Left ventricle myocardium inferior (tissue), 1 donor: ENCODE measurements at regions not wholly inside any gene's neighbourhood (a gene's known extent, or its start where the extent isn't known, plus 50 kb on each side); places are given as distances from the start of the nearest gene placed in this dataset.

Source experiments
- DNase-seq: peaks from one replicate; pipeline ENCODE4 v3.0.0-alpha.2; 2020
- H3K27ac ChIP-seq: fragments of 200-600 bp; replicated peaks from 2 replicates; pipeline ENCODE4 v1.8.0; 2021
- H3K27me3 ChIP-seq: fragments of 200-600 bp; 2 replicates; pipeline ENCODE4 v1.8.0; 2021; ENCODE audit warnings: low read depth
- H3K36me3 ChIP-seq: fragments of 200-600 bp; 2 replicates; pipeline ENCODE4 v1.8.0; 2021
- H3K4me1 ChIP-seq: fragments of 200-600 bp; 2 replicates; pipeline ENCODE4 v1.8.0; 2021
- H3K4me3 ChIP-seq: fragments of 200-600 bp; 2 replicates; pipeline ENCODE4 v1.8.0; 2021; ENCODE audit warnings: mild to moderate bottlenecking, moderate library complexity
- H3K9me3 ChIP-seq: fragments of 200-600 bp; replicated peaks from 2 replicates; pipeline ENCODE4 v1.8.0; 2021
- intact Hi-C: fragments of 100-400 bp; cut with micrococcal nuclease; formaldehyde crosslinking; loops from one replicate; pipeline ENCODE4 v1.11.0; 2022
- TF ChIP-seq, protein P1 (sequence below): fragments of 200-600 bp; IDR thresholded peaks from 2 replicates; pipeline ENCODE4 v1.8.0; 2021; ENCODE audit warnings: antibody characterized with exemption, mild to moderate bottlenecking, borderline replicate concordance
- donor health status: DM: no; HTN: yes; CAD: no; lungs with severe emphysema.

- intact Hi-C loops = no loop called here
- no peaks in the 10 kb centered on the region for H3K9me3 ChIP-seq
- peaks cover 9% of the 10 kb centered on the region for H3K4me1 ChIP-seq
- TF ChIP-seq, protein P1, sequence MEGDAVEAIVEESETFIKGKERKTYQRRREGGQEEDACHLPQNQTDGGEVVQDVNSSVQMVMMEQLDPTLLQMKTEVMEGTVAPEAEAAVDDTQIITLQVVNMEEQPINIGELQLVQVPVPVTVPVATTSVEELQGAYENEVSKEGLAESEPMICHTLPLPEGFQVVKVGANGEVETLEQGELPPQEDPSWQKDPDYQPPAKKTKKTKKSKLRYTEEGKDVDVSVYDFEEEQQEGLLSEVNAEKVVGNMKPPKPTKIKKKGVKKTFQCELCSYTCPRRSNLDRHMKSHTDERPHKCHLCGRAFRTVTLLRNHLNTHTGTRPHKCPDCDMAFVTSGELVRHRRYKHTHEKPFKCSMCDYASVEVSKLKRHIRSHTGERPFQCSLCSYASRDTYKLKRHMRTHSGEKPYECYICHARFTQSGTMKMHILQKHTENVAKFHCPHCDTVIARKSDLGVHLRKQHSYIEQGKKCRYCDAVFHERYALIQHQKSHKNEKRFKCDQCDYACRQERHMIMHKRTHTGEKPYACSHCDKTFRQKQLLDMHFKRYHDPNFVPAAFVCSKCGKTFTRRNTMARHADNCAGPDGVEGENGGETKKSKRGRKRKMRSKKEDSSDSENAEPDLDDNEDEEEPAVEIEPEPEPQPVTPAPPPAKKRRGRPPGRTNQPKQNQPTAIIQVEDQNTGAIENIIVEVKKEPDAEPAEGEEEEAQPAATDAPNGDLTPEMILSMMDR = no peak
- no peaks in the 10 kb centered on the region for H3K27me3 ChIP-seq
- no peak overlapping the region for H3K27ac ChIP-seq
- H3K36me3 ChIP-seq = no peaks in the 10 kb centered on the region
- DNase-seq = no peak
- H3K4me3 ChIP-seq = no peak overlapping the region
Observed at GRCh38 chr3:123341-123740, 73.2 kb upstream of the CHL1 start.

DNA sequence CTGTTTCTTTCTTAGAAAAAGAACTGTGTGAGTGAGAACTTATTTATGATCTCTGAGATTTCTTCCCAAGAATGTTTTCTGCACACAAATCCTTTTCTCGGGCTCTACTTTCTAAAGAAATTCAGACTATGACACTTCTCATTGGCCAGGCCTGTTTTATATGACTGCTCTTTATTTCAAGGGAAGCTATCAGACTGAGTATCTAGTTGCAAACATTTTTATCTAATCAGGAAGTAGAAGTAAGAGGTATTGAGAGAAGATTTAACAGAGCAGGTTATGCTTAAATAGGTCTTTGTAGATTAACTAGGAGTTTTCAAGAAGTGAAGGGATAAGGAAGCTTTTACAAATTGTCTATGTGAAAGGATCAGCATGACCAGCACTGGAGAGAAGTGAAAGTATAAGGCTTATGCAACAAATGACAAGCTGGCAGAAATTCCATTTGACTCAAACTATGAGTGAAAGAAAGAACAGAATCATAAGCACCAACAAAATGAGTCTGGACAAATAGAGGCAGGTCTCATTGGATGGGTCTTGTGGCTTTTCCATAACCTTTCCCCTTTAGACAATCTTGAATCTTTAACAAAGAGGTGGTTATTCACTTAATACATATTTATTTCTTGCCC is 71.9 kb upstream of the CHL1 start:
- TF ChIP-seq, protein P1 = no peak
- intact Hi-C loops = no loop called here
- H3K27ac ChIP-seq = peak overlapping the region; percentile 1

GRCh38 chr3:128515-129172 is 67.9 kb upstream of the CHL1 start:
- Histone ChIP-seq H3K9me3 (no peaks in the 10 kb centered on the region), H3K27me3 (no peaks in the 10 kb centered on the region), H3K4me1 (peaks cover 5% of the 10 kb centered on the region), H3K36me3 (no peaks in the 10 kb centered on the region), H3K27ac (no peak overlapping the region), H3K4me3 (no peak overlapping the region)
- DNase-seq = no peak
- intact Hi-C loops = no loop called here
- TF ChIP-seq, protein P1 = no peak

More for the DNA sequence above, 71.9 kb upstream of the CHL1 start:
- no peak overlapping the region for H3K4me3 ChIP-seq
- no peaks in the 10 kb centered on the region for H3K9me3 ChIP-seq
- no peaks in the 10 kb centered on the region for H3K27me3 ChIP-seq
- no peak for DNase-seq
- H3K36me3 ChIP-seq = no peaks in the 10 kb centered on the region
- no peaks in the 10 kb centered on the region for H3K4me1 ChIP-seq

GRCh38 chr3:131151-131888 is 65.2 kb upstream of the CHL1 start:
- H3K27me3 ChIP-seq = no peaks in the 10 kb centered on the region
- no peak for DNase-seq

GRCh38 chr3:132378-132777 is 64.2 kb upstream of the CHL1 start:
- Histone ChIP-seq H3K4me1 (peaks cover 5% of the 10 kb centered on the region), H3K36me3 (no peaks in the 10 kb centered on the region), H3K4me3 (no peak overlapping the region), H3K27me3 (no peaks in the 10 kb centered on the region), H3K27ac (peak overlapping the region; percentile 76), H3K9me3 (no peaks in the 10 kb centered on the region)
- TF ChIP-seq, protein P1 = no peak
- DNase-seq = no peak
- intact Hi-C loops = no loop called here

More at GRCh38 chr3:131151-131888, 65.2 kb upstream of the CHL1 start:
- Histone ChIP-seq H3K4me1 (peaks cover 5% of the 10 kb centered on the region), H3K36me3 (no peaks in the 10 kb centered on the region), H3K9me3 (no peaks in the 10 kb centered on the region), H3K27ac (peak overlapping the region; percentile 76), H3K4me3 (peak overlapping the region; percentile 44)
- TF ChIP-seq, protein P1 = no peak
- intact Hi-C loops = no loop called here
